Panc1 (cell line): ENCODE measurements at regions not wholly inside any gene's neighbourhood (a gene's known extent, or its start where the extent isn't known, plus 50 kb on each side); places are given as distances from the start of the nearest gene placed in this dataset.

Experiments used
- ATAC-seq: fragments of 200-7000 bp; cut with Tn5 transposase; 2 replicates; pipeline ENCODE4 v1.9.1; 2020; ENCODE audit warnings: mild to moderate bottlenecking, moderate library complexity
- BruUV-seq: library from RNA; stranded (reverse); fragments of 400-500 nt; replicated peaks from 2 replicates; lab custom pipeline; 2021; lab: Mats Ljungman, UMichigan
- CTCF ChIA-PET: fragments of 300-600 bp; sonication (Branson Sonifier 250); formaldehyde crosslinking; loops from one replicate; lab custom pipeline; 2022; ENCODE audit warnings: antibody characterized with exemption; lab: Charles Lee
- POLR2A ChIA-PET: fragments of 300-600 bp; sonication (Branson Sonifier 250); formaldehyde crosslinking; loops from one replicate; lab custom pipeline; 2022; ENCODE audit warnings: antibody characterized with exemption; lab: Charles Lee
- DNase-seq: peaks from one replicate; pipeline ENCODE4 v3.0.0-alpha.2; 2010; ENCODE audit warnings: low read depth, low spot score
- H3K27ac ChIP-seq: 2 replicates; pipeline ENCODE4 v1.5.1; 2011; ENCODE audit warnings: mild to moderate bottlenecking, low read length, inconsistent platforms
- H3K27me3 ChIP-seq: fragments of 200-500 bp; sonication (Bioruptor generic); 2 replicates; pipeline ENCODE4 v1.6.0; 2014; ENCODE audit warnings: low read length, inconsistent platforms; ENCODE audit not compliant: control insufficient read depth, insufficient read depth
- H3K36me3 ChIP-seq: fragments of 200-500 bp; sonication (Bioruptor generic); 2 replicates; pipeline ENCODE4 v1.5.1; 2014; ENCODE audit warnings: inconsistent platforms, mild to moderate bottlenecking, low read length, moderate library complexity; ENCODE audit not compliant: control insufficient read depth, insufficient read depth
- H3K4me1 ChIP-seq: 2 replicates; pipeline ENCODE4 v1.5.1; 2011; ENCODE audit warnings: inconsistent platforms, mild to moderate bottlenecking, low read length, moderate library complexity; ENCODE audit not compliant: control insufficient read depth, insufficient read depth
- H3K4me3 ChIP-seq, 2 experiments: 2 replicates each; pipeline ENCODE4 v1.5.1; 2011 to 2012; ENCODE audit warnings: low read depth in 2 of 2, low read length in 2 of 2, mild to moderate bottlenecking in 2 of 2, inconsistent platforms in 1 of 2, moderate library complexity in 1 of 2
- H3K9me3 ChIP-seq: fragments of 200-500 bp; sonication (Bioruptor generic); 2 replicates; pipeline ENCODE4 v1.5.1; 2014; ENCODE audit warnings: low read depth, mild to moderate bottlenecking, inconsistent platforms, low read length, moderate library complexity; ENCODE audit not compliant: control insufficient read depth, insufficient read depth
- CTCF ChIP-seq: fragments of 450-650 bp; IDR thresholded peaks from 2 replicates; pipeline ENCODE4 v1.5.1; 2017; ENCODE audit warnings: mild to moderate bottlenecking
- POLR2AphosphoS5 ChIP-seq: IDR thresholded peaks from 2 replicates; pipeline ENCODE4 v1.6.1; 2012; ENCODE audit warnings: mild to moderate bottlenecking, low read depth, low read length, moderate library complexity
- REST ChIP-seq, 2 experiments: IDR thresholded peaks; 2 replicates each; pipeline ENCODE4 v1.6.1; 2011 to 2012; ENCODE audit warnings: low read depth in 2 of 2, control low read depth in 1 of 2, low read length in 1 of 2, mild to moderate bottlenecking in 1 of 2, moderate library complexity in 1 of 2; ENCODE audit not compliant: insufficient read depth in 1 of 2
- SIN3A ChIP-seq: IDR thresholded peaks from 2 replicates; pipeline ENCODE4 v1.6.1; 2012; ENCODE audit warnings: low read depth, mild to moderate bottlenecking, low read length, moderate library complexity, borderline replicate concordance; ENCODE audit not compliant: insufficient read depth
- TCF7L2 ChIP-seq: IDR thresholded peaks from 2 replicates; pipeline ENCODE4 v1.6.1; 2011; ENCODE audit warnings: mild to moderate bottlenecking, low read depth, low read length, inconsistent platforms
- in situ Hi-C: cut with HindIII; loops from 2 replicates; pipeline ENCODE4 v1.10.0; 2016; ENCODE audit warnings: low sequenced_read_pairs, low pct_unique_long_range_greater_than_20kb
- intact Hi-C: fragments of 100-400 bp; cut with micrococcal nuclease; formaldehyde crosslinking; loops from one replicate; pipeline ENCODE4 v1.10.0; 2022; ENCODE audit not compliant: unreplicated experiment

GRCh38 chr7:85415743-85416142 lies 228.9 kb upstream of the SEMA3D start:
- ChIA-PET CTCF (no interaction called here), POLR2A (no interaction called here)
- no peak for ATAC-seq
- no peak for DNase-seq
- Histone ChIP-seq H3K9me3 (no peaks in the 10 kb centered on the region), H3K36me3 (no peaks in the 10 kb centered on the region), H3K27ac (no peak overlapping the region), H3K4me1 (no peaks in the 10 kb centered on the region), H3K27me3 (no peaks in the 10 kb centered on the region), H3K4me3 (no peak overlapping the region)
- in situ Hi-C loops = no loop called here
- intact Hi-C loops = no loop called here
- BruUV-seq = no TSS peak
- TF ChIP-seq CTCF (no peak), REST (IDR thresholded peaks at IDR 0.05; ENCODE audit: insufficient read depth in 1 of 2, low read depth in 2 of 2, low read length in 1 of 2) (no peak), POLR2AphosphoS5 (no peak), TCF7L2 (no peak), SIN3A (no peak)

GRCh38 chr7:85413718-85414117 lies 226.9 kb upstream of the SEMA3D start:
- CTCF ChIA-PET = interaction anchor here (0.7 kb wide), 1 partner anchor 1480 kb away, joined by 3 read pairs; no protein-coding TSS in a partner anchor
- H3K4me1 ChIP-seq = no peaks in the 10 kb centered on the region
- no peaks in the 10 kb centered on the region for H3K9me3 ChIP-seq
- no peak overlapping the region for H3K27ac ChIP-seq
- H3K27me3 ChIP-seq = no peaks in the 10 kb centered on the region
- H3K4me3 ChIP-seq = no peak overlapping the region
- in situ Hi-C loops = no loop called here
- BruUV-seq = no TSS peak
- ATAC-seq (no peak), DNase-seq (no peak)
- intact Hi-C loops = no loop called here
- TF ChIP-seq REST (IDR thresholded peaks at IDR 0.05; ENCODE audit: insufficient read depth in 1 of 2, low read depth in 2 of 2, low read length in 1 of 2) = no peak
- no peak for TF ChIP-seq TCF7L2
- no peak for TF ChIP-seq POLR2AphosphoS5
- TF ChIP-seq SIN3A = no peak
- TF ChIP-seq CTCF = no peak
- POLR2A ChIA-PET = no interaction called here
- no peaks in the 10 kb centered on the region for H3K36me3 ChIP-seq
